MG63 (cell line): ENCODE measurements at regions not wholly inside any gene's neighbourhood (a gene's known extent, or its start where the extent isn't known, plus 50 kb on each side); places are given as distances from the start of the nearest gene placed in this dataset.

Experiments used
- DNase-seq: peaks from one replicate; pipeline ENCODE4 v3.0.0-alpha.2; 2020
- H3K27me3 ChIP-seq: fragments of 250-450 bp; sonication (Bioruptor Pico); 2 replicates; pipeline ENCODE4 v1.5.1; 2020; ENCODE audit warnings: mild to moderate bottlenecking, moderate library complexity
- H3K36me3 ChIP-seq: fragments of 250-450 bp; sonication (Bioruptor Pico); 2 replicates; pipeline ENCODE4 v1.5.1; 2020; ENCODE audit warnings: mild to moderate bottlenecking, moderate library complexity
- H3K4me3 ChIP-seq: fragments of 250-450 bp; sonication (Bioruptor Pico); 2 replicates; pipeline ENCODE4 v1.5.1; 2020; ENCODE audit warnings: mild to moderate bottlenecking, moderate library complexity
- H3K9me3 ChIP-seq: fragments of 250-450 bp; sonication (Bioruptor Pico); 2 replicates; pipeline ENCODE4 v1.5.1; 2020; ENCODE audit warnings: mild to moderate bottlenecking, moderate library complexity

DNA sequence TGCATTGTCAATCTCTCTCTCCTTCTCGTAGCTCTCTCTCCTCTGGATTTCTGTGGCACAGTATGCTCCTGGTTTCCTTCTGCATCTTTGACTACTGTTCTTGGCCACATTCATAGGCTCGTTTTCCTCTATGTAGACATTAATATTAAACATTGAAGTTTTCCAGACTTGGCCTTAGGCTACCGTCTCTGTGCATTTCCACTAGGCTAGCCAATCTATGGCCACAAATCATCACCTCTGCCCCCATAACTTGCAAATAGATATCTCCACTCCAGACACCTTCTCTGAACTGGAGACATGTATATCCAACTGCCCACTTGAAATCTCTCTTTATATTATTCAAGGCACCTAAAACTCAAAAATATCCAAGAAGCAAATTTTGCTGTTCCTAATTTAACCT is 768.5 kb downstream of the TSN start:
- Histone ChIP-seq H3K4me3 (no peak overlapping the region), H3K36me3 (no peaks in the 10 kb centered on the region), H3K27me3 (no peaks in the 10 kb centered on the region), H3K9me3 (no peaks in the 10 kb centered on the region)
- DNase-seq: no peak

DNA sequence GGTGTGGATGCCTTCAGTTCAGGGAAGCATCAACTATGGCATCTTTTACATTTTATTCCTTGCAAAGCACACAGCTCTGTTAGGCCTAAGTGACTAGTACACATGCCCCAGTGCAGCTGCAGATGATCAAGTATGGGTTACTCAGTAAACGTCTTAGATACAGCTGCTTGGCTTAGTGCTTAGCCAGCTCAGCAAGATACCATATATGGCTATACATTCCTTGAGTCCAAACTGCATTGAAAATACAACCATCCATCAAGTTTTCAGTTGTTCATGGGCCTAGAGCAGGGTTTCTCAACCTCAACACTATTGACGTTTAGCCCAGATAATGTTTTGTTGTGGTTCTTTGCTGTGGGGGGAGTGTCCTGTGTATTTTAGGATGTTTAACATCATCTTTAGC is 769.9 kb downstream of the TSN start:
- H3K36me3 ChIP-seq: no peaks in the 10 kb centered on the region
- H3K27me3 ChIP-seq: no peaks in the 10 kb centered on the region
- H3K9me3 ChIP-seq: no peaks in the 10 kb centered on the region
- no peak for DNase-seq
- H3K4me3 ChIP-seq: no peak overlapping the region

- Histone ChIP-seq H3K4me3 (no peak overlapping the region), H3K27me3 (no peaks in the 10 kb centered on the region), H3K36me3 (no peaks in the 10 kb centered on the region), H3K9me3 (no peaks in the 10 kb centered on the region)
- DNase-seq: no peak
Observed at GRCh38 chr2:122528061-122528460, 772.6 kb downstream of the TSN start.

DNA sequence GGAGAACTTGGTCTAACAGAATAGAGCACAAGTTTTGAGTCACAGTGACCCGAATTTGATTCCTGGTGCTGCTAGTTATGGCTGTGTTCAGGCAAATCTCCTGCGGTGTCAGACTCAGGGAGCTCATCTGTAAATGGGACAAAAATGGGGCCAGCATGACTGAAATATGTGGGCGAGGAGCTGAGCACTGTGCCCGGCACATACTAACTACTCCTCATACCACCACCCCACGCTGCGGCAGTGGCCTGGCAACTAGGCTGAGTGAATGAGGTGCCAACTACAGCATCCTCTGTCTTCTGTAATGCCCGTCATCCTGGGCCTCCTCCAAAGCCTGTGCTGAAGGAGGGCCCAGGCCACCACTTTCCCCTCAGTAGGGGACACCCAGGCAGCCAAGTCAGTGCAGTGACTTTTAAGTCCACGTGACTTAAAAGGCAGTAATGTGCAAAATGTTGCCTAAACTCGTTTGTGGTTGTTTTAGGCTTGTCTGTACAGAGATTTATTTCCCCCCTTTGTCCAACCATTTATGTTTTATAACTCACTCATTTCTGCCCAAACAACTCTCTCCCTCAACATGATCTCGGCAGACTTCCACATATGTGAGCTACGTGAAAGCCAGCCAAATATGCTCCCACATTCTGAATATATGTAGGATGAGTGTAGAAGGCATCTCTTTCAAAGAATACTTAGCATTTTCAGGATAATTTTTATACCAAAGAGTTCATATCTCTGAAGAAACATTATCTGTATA is 773.7 kb downstream of the TSN start:
- H3K4me3 ChIP-seq: no peak overlapping the region
- no peaks in the 10 kb centered on the region for H3K27me3 ChIP-seq
- no peaks in the 10 kb centered on the region for H3K36me3 ChIP-seq
- no peaks in the 10 kb centered on the region for H3K9me3 ChIP-seq
- no peak for DNase-seq

DNA sequence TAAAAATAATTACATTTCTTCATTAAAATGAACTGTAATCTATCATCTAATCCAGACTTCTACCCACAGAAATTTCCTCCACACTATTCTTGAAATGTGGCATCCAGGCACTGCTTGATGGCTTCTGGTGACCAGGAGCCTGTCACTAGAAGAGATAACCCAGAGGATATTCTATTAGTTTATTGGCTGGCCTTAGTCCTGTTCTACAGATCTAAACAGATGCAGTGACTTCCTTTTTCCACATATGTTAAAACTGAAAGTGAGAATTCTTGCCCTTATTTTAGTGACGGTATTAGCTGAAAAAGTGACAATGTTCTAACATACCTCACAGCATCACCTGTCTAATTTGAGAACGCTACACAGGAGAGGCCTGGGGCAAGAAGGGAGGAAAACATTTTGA is 775.4 kb downstream of the TSN start:
- Histone ChIP-seq H3K9me3 (no peaks in the 10 kb centered on the region), H3K27me3 (no peaks in the 10 kb centered on the region), H3K4me3 (no peak overlapping the region), H3K36me3 (no peaks in the 10 kb centered on the region)
- DNase-seq: no peak

DNA sequence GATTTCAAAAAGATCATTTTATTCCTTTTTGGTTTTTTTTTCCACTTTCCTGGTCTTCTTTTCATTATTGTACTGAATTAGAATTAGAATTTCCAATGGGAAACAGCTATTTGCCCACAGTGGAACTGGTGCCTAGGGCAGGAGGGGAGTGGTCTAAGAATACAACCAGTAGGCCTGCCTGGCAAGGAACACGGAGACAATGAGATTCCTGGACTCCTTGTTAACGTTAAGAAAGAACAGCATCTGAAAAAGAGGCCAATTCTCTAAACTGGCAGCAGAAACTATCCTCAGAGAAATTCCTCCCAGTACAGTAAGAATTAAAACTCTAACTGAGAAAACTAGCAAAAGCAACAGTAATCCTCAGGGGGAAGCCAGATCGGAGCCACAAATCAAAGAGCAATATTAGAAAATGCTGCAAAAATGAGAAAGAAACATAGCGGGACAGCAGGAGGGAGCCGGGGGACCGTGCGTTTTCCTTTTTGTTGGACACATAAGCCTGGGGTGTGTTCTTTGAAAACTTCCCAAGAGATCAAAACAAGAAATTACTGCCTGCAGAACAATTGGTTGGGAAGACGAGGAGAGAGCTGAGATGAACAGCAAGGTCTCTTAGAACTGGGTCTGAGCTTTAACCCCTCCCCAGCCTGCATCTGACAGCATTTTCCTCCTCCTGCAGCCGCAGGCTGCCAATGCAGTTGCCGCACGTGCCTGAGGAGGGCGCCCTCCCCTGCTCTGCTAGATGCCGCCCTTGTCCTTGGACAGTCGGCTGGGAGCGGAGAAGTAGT is 776.0 kb downstream of the TSN start:
- DNase-seq: no peak
- Histone ChIP-seq H3K27me3 (no peaks in the 10 kb centered on the region), H3K36me3 (no peaks in the 10 kb centered on the region), H3K9me3 (no peaks in the 10 kb centered on the region), H3K4me3 (no peak overlapping the region)

GRCh38 chr2:122532072-122532344 is 776.6 kb downstream of the TSN start:
- no peak for DNase-seq
- no peaks in the 10 kb centered on the region for H3K36me3 ChIP-seq
- no peak overlapping the region for H3K4me3 ChIP-seq
- no peaks in the 10 kb centered on the region for H3K27me3 ChIP-seq
- H3K9me3 ChIP-seq: no peaks in the 10 kb centered on the region

DNA sequence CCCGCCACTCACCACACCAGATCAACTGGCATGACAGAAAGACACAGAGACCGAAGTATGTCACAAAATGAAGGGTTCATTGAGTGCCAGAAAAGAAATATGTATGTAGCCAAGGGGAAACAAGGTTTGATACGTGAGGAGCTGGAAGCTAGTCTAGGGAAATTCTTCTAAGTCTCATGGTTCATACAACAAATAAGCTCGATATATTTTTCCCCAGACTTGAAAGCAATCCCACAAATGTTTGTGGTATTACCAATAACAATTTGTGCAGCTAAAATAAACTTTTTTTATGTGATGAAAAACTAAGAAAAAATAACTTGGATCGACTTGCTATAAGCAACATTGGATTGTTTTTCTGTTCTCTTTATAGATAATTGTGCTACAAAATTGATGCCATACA is 777.0 kb downstream of the TSN start:
- Histone ChIP-seq H3K4me3 (no peak overlapping the region), H3K27me3 (no peaks in the 10 kb centered on the region), H3K36me3 (no peaks in the 10 kb centered on the region), H3K9me3 (no peaks in the 10 kb centered on the region)
- DNase-seq: no peak

DNA sequence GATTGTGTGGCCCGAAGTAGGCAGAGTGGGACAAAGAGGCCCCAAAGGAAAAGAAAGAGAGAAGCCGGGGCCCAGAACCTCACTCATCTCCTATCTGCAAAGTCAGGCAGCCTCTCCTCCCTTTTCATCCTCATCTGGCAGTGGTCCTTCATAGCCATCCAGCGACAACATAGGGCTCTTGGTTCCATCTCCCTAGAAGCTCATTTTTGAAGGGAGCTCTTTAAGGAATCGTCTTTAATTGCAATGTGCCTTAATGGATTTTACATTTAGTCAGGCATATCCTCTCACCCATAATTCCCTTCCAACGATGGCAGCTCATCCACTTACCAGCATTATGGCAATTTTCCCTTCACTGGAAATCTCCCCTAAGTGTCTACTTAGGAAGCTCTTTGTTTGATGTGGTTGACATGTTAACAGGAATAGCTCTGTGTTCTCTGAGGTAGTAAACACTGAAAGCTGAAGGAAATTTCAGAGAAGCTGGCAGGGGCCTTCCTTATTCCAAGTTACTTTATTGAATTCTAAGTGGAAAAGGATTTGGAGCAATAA is 780.6 kb downstream of the TSN start:
- no peak for DNase-seq
- Histone ChIP-seq H3K27me3 (no peaks in the 10 kb centered on the region), H3K9me3 (no peaks in the 10 kb centered on the region), H3K36me3 (no peaks in the 10 kb centered on the region), H3K4me3 (no peak overlapping the region)

DNA sequence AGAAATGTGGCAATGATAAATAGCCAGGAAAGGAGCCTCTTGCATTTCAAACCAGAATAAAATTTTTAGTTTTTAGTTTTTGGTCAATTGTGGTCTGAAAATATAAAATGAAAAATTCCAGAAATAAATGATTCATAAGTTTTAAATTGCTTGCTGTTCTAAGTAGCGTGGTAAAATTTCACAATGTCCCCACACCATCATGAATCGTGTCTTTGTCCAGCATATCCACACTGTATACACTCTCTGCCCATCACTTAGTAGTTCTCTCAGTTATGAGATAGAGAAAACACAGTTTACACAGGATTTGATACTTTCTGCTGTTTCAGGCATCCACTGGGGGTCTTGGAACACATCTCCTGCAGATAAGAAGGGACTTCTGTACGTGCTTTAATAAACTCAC is 783.9 kb downstream of the TSN start:
- Histone ChIP-seq H3K36me3 (no peaks in the 10 kb centered on the region), H3K9me3 (no peaks in the 10 kb centered on the region), H3K27me3 (no peaks in the 10 kb centered on the region), H3K4me3 (no peak overlapping the region)
- no peak for DNase-seq

DNA sequence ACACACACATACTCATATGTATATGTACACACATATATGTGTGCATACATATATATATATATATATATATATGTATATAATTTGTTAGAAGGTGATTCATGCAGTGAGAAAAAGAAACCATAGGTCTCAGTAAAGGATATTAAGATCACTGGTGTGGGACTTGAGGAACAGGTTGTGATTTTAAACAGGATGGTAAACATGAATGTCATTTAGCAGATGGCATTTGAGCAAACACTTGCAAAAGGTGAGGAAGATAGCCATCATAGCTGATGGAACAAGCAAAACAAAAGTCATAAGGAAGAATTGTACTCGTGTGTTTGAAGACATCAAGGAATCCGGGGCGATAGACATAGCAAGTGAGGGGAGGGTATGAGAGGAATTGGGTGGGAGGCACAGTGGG is 784.5 kb downstream of the TSN start:
- no peak overlapping the region for H3K4me3 ChIP-seq
- DNase-seq: no peak
- no peaks in the 10 kb centered on the region for H3K27me3 ChIP-seq
- no peaks in the 10 kb centered on the region for H3K36me3 ChIP-seq
- H3K9me3 ChIP-seq: no peaks in the 10 kb centered on the region

DNA sequence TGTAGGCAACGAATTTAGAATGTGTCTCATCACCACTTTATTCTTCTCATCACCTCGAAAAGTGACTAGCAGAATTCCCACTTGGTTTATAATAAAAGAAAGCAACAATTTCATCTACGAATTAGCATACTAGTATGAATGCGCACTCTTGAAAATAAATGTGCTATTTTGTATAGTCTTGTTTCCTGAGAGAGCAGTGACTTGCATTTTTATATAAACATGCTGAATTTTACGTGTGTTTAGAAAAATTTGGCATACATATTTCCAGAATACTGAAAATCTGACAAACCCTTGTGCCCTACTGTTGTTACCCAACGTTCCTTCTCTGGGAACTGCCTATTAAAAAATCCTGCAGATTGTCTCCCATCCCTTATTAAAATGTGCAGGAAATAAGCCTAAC is 786.8 kb downstream of the TSN start:
- Histone ChIP-seq H3K36me3 (no peaks in the 10 kb centered on the region), H3K4me3 (no peak overlapping the region), H3K27me3 (no peaks in the 10 kb centered on the region), H3K9me3 (no peaks in the 10 kb centered on the region)
- DNase-seq: no peak

DNA sequence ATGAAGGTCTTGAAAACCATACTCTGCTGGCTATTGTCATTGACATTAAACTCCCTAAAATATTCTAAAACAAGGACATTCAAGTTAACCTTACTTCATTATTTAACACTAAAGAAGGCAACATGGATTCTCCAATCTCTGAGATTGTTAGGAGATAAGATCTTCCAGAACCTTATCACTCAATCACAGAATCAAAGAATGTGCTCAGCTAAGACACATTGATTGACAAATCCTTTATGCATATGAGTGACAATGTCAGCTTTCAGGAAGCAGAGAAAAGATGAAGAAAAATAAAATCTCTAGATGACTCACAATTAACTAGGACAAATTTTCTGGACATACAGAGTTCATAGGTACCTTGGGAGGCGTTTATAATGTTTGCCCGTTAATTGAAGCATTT is 787.2 kb downstream of the TSN start:
- Histone ChIP-seq H3K4me3 (no peak overlapping the region), H3K9me3 (no peaks in the 10 kb centered on the region), H3K27me3 (no peaks in the 10 kb centered on the region), H3K36me3 (no peaks in the 10 kb centered on the region)
- no peak for DNase-seq

DNA sequence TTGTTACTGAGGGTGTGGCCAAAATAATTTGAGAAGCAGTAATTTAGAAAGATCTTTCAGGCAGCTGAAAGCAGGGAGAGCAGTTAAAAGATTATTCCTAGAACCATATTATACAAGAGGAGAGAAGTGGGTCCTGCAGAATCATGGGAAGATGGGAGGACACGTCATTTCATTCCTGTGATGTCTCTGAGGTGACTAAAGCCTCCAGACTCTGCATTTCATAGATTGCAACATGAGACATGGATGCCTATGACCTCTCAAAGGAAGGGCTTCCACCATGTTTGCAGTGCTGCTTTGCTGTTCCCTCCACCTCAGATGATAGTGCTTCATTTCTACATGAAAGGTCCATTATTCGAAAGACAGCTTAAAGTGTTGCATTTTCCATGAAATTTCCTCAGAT is 788.4 kb downstream of the TSN start:
- Histone ChIP-seq H3K9me3 (no peaks in the 10 kb centered on the region), H3K4me3 (no peak overlapping the region), H3K36me3 (no peaks in the 10 kb centered on the region), H3K27me3 (no peaks in the 10 kb centered on the region)
- no peak for DNase-seq

- DNase-seq: no peak
- Histone ChIP-seq H3K36me3 (no peaks in the 10 kb centered on the region), H3K4me3 (no peak overlapping the region), H3K27me3 (no peaks in the 10 kb centered on the region), H3K9me3 (no peaks in the 10 kb centered on the region)
Observed at GRCh38 chr2:122545821-122546220, 790.4 kb downstream of the TSN start.

GRCh38 chr2:122562775-122563174 is 807.3 kb downstream of the TSN start:
- Histone ChIP-seq H3K4me3 (no peak overlapping the region), H3K36me3 (no peaks in the 10 kb centered on the region), H3K27me3 (no peaks in the 10 kb centered on the region), H3K9me3 (no peaks in the 10 kb centered on the region)
- no peak for DNase-seq

DNA sequence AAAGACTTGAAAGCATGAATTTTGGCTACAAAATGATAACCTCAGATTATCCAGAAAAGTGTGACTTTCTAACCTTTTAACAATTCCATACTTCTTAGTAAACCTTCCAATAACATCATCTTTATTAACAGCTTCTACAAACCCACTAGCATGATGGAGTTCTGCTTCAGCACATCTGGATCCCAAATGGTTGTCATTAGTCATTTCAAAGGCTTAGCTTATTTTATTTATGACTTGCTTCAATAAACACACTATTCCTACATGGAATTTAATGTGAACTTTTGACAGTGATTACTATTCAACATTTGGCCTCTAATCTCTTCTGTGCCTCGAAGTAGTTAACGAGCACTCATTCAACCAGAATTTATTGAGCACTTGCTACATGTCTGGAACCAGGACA is 808.3 kb downstream of the TSN start:
- no peaks in the 10 kb centered on the region for H3K9me3 ChIP-seq
- no peak for DNase-seq
- H3K36me3 ChIP-seq: no peaks in the 10 kb centered on the region
- H3K4me3 ChIP-seq: no peak overlapping the region
- H3K27me3 ChIP-seq: no peaks in the 10 kb centered on the region

DNA sequence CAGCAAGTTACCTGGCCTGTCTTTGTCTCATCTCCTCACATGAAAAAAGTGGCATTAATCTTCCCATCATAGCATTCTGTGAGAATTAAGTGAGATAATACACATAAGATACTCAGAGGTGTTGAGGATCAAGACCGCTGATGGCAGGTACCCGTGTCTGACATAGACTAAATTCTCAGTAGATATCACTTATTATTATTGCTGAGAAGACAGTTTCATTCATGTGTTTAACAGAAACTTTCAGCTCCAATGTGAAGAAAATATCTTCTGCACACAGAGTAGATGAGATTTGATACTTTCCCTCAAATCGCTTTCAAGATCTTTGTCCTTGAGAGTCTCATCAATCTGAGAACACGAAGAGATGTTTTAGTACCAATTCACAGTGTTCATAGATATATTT is 809.4 kb downstream of the TSN start:
- Histone ChIP-seq H3K27me3 (no peaks in the 10 kb centered on the region), H3K36me3 (no peaks in the 10 kb centered on the region), H3K4me3 (no peak overlapping the region), H3K9me3 (no peaks in the 10 kb centered on the region)
- no peak for DNase-seq
